ENCODE measurements at regions not wholly inside any gene's neighbourhood (a gene's known extent, or its start where the extent isn't known, plus 50 kb on each side); places are given as distances from the start of the nearest gene placed in this dataset.
"Not testable (repeated sequence)": the region's sequence is repeated elsewhere in the genome, so short reads cannot be mapped to it uniquely, and the experiment has no call there.

DNA sequence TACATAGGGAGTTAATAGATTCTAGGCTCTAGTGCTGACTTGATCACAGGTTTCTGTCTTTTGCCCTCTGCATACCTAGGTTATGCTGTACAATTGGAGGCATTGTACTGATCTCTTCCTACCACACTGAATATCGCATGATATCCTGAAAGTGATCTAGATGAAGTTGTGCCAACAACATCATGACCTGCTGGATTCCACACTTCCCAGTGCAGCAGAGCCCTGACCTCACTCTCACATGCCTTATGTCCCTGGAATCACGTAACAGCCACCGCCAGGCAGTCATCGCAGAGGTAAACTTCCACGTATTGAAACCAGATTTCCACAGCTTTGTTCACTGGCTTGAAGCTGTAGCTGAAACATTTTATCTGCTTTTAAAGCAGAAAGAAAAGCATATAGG is 214.0 kb downstream of the ANKRD30B start:
- FAIRE-seq: no peak
- DNase-seq (ENCODE audit: low spot score): no peak

DNA sequence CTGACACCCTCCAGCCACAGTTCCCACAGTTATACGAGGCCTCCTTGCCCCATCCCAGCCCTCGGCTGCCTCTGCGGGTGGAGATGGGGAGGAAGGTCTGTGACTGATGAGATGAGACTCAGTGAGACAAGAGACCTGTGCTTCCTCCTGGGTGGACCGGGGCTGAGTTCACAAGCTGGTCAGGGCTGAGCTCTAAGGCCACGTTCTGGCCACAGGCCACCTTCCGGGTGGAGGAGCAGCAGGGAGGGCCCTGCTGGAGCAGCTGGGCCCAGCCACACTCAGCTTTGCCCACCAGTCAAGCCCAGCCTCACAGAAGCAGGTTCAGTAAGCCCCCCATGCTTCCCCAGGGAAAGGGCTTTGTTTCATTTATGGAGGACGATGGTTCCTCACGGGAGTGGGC is 214.7 kb downstream of the ANKRD30B start:
- no peak for FAIRE-seq
- DNase-seq (ENCODE audit: low spot score): no peak

DNA sequence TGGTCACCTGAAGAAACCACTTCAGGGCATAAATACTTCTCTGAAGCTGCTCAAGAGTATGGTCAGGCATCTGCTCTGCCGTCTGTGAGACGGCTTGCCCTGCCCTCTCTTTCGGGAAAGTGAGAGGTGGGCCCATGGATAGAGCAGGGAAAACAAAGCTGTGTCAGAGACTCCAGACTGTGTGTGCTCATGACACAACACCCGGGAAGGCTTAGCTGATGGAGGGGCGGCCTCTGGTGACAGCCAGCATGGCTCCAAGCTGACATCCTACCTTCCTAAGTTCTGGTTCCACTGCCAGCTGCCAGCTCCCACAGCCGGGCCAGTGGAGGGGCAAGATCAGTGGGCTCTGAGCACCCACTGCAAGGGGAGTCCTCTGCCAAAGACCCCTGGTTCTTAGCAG is 215.3 kb downstream of the ANKRD30B start:
- DNase-seq (ENCODE audit: low spot score): no peak
- FAIRE-seq: no peak

DNA sequence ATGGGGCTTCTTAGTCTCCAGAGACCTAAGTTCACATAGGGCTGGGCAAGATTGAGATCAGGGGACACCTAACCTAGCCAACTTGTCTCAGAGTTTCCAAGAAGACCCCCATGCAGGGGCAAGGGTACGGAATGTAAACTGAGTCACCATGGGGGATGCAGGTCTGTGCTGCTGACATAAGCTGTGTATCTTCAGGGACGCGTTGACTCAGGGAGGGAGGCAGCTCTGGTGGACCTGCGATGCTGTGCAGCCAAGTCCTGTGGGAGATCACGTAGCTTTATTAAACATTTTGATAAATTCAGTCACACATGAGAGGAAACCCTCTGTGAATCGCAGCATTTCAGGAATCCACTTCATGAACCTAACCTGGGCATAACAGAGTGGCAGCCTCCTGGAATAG is 216.0 kb downstream of the ANKRD30B start:
- DNase-seq (ENCODE audit: low spot score) (no peak), FAIRE-seq (no peak)

DNA sequence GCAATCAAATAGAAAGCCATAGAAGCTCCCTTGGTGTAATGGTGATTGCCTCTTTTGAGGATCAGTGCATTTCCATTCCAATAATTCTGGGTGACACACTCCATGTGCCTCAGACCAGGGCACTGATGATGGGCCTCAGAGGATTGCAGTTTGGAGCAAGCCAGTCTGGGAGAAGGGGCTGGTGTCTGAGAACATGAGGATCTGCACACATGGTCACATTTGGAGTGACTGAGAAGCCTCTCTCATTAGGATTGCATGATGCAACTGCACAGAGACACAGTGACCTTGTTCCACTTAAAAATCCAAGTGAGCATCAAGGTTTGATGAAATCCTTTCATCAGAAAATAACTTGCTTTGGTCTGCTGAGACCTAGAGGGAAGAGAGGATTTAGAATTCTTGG is 216.4 kb downstream of the ANKRD30B start:
- FAIRE-seq (no peak), DNase-seq (ENCODE audit: low spot score) (no peak)

DNA sequence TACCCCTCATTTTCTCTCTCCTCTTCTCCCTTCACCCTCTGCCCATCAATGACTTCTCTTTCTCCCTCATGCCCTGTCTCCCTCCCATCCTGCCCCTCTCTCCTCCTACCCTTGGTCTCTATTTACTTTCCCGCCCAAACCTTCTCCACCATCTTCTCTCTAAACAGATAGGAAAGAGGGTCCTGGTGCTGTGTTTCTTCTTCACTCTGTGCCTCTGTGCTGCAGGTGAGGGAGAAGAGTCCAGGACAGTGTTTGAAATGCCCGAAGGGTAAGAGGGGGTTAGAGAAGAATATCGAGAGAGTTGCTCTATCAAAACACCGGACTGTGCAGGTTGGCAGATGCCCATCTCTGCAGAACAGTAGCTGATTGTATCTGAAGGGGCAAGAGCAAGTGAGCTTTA is 217.0 kb downstream of the ANKRD30B start:
- FAIRE-seq: not testable (repeated sequence)

DNA sequence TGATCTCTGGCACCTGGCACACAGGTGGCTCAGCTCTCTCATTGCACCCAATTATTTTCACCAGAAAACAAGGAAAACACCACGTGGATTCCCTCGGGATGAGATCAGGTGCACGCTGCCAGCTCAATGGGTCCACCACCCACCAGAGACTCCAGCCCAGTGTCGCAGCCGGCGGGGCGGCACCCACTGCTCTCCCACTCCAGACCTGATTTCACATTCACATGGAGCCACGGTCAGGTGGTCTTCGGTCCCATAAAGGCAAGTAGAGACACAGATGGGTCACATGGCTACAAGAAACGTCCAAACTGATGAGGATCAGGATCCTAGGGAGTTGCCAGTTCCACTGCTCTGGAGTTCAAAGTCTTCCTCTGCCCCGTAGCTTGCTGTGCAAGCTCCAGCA is 217.6 kb downstream of the ANKRD30B start:
- FAIRE-seq (no peak), DNase-seq (ENCODE audit: low spot score) (no peak)

More for the DNA sequence above, 217.0 kb downstream of the ANKRD30B start:
- DNase-seq (ENCODE audit: low spot score): not testable (repeated sequence)

DNA sequence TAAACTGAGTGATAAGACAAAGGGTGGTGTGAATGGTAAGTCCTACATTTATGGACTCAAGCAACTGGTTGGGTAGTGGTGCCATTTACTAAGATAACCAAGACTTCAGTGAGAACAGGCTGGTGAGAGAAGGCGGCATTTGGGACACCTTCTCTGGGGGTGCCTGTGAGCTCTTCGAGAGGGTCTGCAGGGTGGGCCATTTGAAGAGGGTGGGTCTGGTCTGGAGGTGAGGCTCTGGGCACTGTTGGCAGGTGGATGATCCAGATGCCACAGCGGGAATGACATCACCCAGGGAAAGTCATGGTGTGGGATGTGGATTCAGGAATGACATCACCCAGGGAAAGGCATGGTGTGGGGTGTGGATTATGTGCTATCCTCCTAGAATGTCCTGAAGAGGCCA is 219.3 kb downstream of the ANKRD30B start:
- not testable (repeated sequence) for FAIRE-seq; DNase-seq (ENCODE audit: low spot score)

DNA sequence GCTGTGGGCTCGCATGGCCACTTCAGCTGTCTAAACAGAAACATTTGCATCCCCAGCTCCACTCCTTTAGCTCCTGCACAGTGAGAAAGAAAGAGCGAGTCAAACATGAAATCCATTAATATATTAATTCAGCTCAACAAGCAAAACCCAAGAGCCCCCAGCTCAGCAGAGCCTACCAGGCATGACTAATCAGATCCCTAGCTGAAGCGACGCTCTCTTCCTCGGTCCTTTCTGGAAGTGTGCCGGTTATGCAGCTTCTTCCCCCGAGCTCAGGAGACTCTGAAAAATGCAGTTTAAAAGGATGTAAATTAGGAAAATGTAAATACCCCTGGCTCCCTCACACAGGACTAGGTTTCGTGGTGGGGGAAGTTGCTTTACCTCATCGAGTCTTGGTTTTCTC is 221.5 kb downstream of the ANKRD30B start:
- FAIRE-seq (no peak), DNase-seq (ENCODE audit: low spot score) (no peak)

DNA sequence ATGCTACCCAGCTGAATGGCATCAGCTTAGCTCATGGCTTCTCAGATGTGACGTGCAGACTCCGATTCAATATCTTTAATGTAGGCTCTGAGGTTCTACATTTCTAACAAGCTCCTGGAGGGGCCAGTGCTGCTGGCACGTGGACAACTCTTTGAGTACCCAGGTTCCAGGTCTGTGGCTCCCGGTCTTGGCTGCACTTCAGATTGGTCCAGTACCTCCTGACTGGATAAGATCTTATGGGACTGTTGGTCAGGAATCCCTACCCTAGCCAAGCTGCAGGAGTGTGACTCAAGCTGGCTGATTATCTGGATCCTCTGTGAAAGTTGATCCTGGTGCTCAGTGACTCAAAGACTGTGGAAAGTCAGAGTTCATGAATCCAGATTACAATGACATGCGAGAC is 222.1 kb downstream of the ANKRD30B start:
- FAIRE-seq: peak; percentile 92
- DNase-seq (ENCODE audit: low spot score): peak; percentile 88

DNA sequence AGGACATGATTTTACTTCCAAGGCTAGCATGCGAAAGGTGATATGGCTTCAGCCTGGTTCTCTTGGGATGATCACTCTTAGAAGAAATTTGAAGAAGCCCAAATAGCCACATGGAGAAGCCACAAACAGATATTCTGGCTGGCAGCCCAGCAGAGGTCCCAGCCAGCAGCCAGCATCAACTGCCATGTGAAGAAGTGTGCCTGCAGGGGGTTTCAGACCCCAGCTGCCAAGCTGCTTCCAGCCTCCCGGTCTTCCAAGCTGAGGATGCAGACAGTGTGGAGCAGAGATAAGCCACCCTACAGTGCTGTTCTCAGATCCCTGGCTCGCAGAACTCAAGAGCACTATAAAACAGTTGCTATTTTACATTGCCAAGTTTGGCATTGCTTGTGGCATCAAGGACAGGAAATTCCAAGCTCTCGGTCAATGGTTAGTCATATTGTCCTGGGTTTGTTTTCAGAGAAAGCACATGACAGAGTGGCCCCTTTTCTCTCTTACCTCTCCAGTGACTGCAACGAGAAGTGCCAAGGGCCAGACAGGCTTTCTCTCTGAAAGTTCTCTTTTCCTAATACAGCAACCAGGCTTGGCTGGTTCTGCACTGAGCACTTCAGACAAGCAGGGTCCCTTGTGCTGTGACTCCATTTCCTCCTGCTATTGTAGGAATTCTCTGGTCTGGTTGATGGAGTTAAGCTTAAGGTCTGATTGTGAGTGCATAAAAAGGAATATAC is 223.7 kb downstream of the ANKRD30B start:
- peak; percentile 89 for DNase-seq (ENCODE audit: low spot score)
- peak; percentile 89 for FAIRE-seq

DNA sequence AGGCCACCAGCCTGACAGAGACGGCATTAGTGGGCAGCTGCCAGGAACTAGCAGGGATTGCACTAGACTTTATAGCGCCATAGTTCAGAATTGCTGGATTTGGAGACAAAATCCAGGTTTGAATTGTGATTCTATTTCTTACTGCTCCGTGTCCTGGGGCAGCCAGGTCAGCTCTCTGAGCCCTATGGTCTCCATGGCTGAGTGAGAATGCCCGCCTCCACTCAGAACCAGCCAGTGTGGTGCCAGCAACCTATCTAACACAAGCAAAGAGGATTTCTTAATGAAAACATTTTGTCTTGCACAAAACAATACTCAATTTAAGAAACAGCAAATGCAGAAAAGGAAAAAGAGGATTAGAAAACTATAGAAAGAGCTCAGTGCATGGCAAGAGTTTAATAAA is 225.4 kb downstream of the ANKRD30B start:
- not testable (repeated sequence) for FAIRE-seq; DNase-seq (ENCODE audit: low spot score)

DNA sequence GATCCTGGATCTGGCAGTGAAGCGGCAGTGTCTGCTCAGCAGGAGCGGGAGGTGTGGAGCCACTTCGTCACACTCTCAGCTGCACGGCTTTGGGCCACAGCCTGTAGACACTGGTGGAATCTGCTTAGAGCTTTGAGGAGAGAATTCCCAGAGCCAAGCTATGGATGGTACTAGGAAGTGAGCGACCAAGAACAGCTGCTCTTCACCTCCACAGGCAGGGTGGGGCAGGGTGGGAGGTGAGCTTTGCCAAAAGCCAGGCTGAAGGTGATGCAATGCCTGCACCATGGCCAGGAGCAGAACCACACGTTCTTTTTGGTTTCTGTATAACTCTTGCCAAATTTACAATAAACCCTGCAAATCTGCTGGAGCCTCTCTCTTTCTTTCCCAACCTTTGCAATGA is 226.1 kb downstream of the ANKRD30B start:
- FAIRE-seq: no peak
- no peak for DNase-seq (ENCODE audit: low spot score)

DNA sequence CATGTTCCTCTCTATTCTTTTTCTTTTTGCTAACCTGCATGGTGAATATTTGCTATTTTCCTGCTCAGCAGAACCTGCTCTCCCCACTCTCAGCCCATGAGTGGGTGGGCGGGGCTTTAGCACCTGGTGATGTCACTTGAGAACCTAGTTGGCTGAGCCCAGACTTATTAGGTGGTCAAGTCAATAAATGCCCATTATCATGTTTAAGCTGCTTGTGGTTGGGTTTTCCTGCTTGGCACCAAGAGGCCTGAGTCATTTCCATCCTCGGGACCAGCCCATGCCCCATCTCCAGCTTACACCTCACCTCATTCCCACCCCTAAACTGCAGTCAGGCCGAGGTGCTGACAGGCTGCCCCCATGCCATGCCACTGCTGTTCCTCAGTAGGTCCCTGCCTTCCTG is 226.6 kb downstream of the ANKRD30B start:
- FAIRE-seq (peak; percentile 85), DNase-seq (ENCODE audit: low spot score) (peak; percentile 83)

DNA sequence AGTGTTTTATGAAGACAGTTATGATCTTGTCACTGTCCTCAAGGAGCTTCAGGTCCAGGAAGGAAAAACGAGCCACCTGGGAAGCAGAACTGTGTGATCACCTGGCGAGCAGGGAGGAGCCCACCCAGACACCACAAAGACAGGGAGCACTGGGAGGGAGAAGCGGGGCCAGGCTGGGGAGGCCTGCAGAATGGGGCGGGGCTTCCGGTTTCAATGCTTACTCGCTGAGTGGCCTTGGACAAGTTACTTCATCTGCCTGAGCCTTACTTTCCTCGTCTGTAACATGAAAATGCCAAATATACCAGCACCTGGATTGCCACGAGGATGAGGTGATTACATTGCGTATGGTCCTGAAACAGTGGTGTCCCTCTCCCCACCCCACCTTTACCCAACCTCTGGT is 227.5 kb downstream of the ANKRD30B start:
- FAIRE-seq: no peak

DNA sequence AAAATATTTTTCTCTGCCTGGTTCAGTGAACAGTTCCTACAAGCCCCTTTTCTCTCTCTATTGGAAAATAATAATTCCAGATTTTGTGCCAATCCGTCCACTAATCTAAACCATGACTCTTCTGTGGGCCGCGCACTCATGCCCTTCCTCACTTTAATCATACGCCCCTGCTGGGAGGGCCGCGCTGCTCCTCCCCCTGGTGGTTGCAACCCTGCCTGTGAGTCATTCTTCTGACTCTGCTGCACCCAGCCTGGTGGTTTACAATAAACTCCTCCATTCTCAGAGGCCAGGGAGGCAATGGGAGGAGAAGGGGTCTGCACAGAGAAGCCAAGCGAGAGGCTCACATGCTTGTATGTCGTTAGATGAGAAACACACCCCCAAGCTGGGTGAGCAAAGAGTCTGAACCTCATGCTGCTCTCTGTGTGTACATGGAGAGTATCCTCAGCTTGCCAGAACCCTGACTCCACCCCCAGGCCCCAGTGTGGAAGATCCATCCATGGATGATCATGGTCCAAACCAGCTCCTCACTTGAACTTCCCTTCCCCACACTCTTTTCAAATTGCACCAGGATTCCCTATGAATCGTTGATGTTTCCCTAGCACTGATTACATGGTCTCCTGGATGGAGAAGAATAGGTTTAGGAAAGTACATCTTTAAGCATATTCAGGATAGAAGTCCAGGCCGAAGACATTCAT is 228.9 kb downstream of the ANKRD30B start:
- DNase-seq (ENCODE audit: low spot score) (peak; percentile 76), FAIRE-seq (peak; percentile 81)

More for the DNA sequence above, 227.5 kb downstream of the ANKRD30B start:
- no peak for DNase-seq (ENCODE audit: low spot score)

DNA sequence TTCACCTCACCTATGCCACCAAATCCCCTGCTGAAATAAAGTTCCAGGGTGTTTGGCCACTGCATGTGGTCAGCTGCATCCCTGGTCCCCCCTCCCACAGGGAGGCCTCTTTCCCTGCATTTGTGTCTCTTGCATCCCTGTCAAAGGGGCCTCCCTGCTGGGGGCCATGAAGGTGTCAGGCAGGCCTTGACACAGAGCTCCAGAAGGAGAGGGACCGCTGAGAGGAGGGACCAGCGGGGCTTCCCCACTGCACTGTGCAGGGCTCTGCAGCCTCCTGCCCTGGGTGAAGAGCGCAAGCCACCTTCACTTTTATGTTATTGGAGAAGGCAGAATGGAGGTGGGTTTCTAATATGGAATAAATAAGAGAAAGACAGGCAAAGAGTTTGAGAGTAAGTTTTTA is 230.2 kb downstream of the ANKRD30B start:
- FAIRE-seq: no peak
- no peak for DNase-seq (ENCODE audit: low spot score)

DNA sequence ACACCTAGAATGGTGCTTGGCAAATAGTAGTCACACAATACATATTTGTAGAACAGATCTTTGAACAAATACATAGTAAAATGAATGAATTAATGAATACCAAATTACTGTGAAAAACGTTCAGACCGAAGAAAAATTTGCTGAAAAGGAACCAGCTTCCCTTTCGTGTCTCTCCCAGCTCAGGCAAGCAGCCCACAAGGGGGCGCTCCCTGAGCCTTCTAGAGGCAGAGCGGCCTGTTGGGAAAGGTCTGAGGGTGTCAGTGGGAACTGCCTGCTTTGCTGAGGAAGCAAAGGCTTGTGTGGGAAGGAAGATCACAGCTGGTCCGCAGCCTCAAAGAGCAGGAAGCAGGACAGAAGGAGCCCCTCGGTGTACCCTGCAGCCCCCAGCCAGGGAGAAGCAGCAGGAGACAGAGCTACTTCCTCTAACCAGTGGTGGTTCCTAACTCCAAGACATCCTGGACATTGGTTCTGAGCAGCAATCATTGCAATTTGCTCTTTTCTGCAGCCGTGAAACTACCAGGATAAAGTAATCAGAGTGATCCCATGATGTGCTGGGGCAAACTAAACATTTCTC is 231.1 kb downstream of the ANKRD30B start:
- FAIRE-seq: no peak

DNA sequence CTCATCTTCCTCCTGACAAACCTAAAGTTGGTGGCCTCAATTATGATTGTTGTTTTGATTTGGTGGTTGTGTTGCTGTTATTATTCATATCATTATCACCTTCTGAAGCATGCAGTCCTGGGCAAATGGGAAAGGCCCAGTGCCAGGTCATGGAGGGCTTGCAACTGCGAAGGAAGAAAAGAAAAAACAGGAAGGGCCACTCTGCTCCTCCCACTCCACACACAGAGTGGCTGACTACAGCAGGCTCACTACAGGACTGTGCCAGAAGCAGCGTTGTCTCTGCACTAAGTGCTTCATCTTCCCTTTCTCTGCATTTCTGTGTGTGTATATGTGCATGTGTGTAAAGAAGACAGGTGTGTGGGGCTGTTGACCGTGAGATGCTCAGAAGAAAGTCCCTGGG is 231.9 kb downstream of the ANKRD30B start:
- FAIRE-seq (no peak), DNase-seq (ENCODE audit: low spot score) (no peak)

More for the DNA sequence above, 231.1 kb downstream of the ANKRD30B start:
- DNase-seq (ENCODE audit: low spot score): no peak

DNA sequence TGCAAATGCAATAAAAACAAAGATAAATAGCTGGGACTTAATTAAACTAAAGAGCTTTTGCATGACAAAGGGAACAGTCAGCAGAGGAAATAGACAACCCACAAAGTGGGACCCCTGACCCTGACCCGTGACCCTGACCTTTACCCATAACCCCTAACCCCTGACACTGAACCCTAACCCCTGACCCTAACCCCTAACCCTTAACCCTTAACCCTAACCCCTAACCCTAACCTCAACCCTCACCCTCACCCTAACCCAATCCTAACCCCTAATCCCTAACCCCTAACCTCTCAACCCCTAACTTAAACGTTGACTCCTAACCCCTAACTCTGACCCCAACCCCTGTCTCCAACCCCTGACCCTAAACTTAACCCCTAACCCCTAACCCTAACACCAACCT is 236.6 kb downstream of the ANKRD30B start:
- not testable (repeated sequence) for DNase-seq (ENCODE audit: low spot score); FAIRE-seq

DNA sequence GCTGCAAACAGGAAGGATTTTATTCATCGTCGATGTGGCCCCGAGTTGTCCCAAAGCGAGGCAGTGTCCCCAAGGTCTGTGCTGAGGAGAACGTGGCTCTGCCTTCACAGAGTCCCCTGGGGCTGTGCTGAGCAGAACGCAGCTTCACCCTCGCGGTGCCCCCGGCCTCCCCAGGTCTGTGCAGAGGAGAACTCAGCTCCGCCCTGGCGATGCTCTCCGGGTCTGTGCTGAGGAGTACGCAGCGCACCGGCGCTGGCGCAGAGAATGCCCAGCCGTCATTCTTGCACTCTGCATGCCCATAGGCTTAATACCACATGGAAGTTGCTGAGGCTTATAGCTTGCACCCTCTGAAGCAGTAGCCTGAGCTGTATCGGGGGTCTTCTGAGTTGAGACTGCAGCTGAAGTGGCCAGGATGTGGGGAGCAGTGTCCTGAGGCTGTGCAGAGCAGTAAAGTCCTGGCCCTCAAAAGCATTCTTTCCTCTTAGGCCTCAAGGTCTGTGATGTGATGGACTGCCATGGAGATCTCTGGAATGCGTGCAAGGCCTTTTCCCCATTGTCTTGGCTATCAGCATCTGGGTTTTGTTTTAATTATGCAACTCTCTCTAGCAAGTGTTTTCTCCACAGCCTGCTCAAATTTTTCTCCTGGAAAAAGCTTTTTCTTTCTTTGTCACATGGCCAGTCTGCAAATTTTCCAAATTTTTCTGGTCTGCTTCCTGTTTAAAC is 237.5 kb downstream of the ANKRD30B start:
- FAIRE-seq: not testable (repeated sequence)

DNA sequence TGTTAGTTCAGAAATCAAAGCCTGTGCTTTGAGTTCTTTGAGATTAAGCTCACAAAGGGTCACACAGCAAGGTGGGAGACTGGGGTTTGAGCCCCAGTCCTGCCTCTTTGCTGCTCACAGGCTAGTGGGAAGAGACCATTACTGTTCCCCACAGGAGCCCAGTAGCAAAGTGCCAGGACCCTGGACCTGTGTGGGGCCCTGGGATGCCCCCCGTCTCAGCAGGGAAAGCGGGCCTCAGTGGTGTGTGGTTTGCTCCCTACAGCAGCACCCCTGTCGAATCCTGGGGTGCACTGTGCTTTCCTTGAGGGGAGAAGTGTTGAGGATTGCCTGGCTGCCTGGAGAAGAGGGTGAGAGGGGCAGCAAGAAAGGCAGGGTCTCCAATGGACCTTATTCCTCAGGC is 239.4 kb downstream of the ANKRD30B start:
- not testable (repeated sequence) for DNase-seq (ENCODE audit: low spot score); FAIRE-seq

More for the DNA sequence above, 237.5 kb downstream of the ANKRD30B start:
- not testable (repeated sequence) for DNase-seq (ENCODE audit: low spot score)

Data from RCC 7860 (cell line).